ENCODE measurements at regions not wholly inside any gene's neighbourhood (a gene's known extent, or its start where the extent isn't known, plus 50 kb on each side); places are given as distances from the start of the nearest gene placed in this dataset.
"Not testable (repeated sequence)": the region's sequence is repeated elsewhere in the genome, so short reads cannot be mapped to it uniquely, and the experiment has no call there.

GRCh38 chr7:45311597-45311996 is 154.0 kb downstream of the RAMP3 start:
- Histone ChIP-seq H3K9me3 (ENCODE audit: low read length) (no peaks in the 10 kb centered on the region), H3K27me3 (ENCODE audit: insufficient read depth, low read depth, low read length) (no peaks in the 10 kb centered on the region), H3K79me2 (replicated peaks; ENCODE audit: insufficient read depth, low read length) (no peaks in the 10 kb centered on the region), H3K4me2 (ENCODE audit: low read length) (no peak overlapping the region), H2AFZ (ENCODE audit: low read depth, low read length) (no peak overlapping the region), H3K4me3 (ENCODE audit: low read length) (no peak overlapping the region), H3F3A (ENCODE audit: insufficient read depth, low read length, poor library complexity, severe bottlenecking) (no peaks in the 10 kb centered on the region), H3K9ac (ENCODE audit: low read length) (no peak overlapping the region), H3K36me3 (ENCODE audit: insufficient read depth, low read length) (no peaks in the 10 kb centered on the region), H3K9me2 (ENCODE audit: insufficient read depth, low read length) (no peaks in the 10 kb centered on the region), H3K27ac (ENCODE audit: low read length) (no peak overlapping the region), H4K20me1 (ENCODE audit: insufficient read depth) (no peaks in the 10 kb centered on the region)
- TF ChIP-seq, protein P1, sequence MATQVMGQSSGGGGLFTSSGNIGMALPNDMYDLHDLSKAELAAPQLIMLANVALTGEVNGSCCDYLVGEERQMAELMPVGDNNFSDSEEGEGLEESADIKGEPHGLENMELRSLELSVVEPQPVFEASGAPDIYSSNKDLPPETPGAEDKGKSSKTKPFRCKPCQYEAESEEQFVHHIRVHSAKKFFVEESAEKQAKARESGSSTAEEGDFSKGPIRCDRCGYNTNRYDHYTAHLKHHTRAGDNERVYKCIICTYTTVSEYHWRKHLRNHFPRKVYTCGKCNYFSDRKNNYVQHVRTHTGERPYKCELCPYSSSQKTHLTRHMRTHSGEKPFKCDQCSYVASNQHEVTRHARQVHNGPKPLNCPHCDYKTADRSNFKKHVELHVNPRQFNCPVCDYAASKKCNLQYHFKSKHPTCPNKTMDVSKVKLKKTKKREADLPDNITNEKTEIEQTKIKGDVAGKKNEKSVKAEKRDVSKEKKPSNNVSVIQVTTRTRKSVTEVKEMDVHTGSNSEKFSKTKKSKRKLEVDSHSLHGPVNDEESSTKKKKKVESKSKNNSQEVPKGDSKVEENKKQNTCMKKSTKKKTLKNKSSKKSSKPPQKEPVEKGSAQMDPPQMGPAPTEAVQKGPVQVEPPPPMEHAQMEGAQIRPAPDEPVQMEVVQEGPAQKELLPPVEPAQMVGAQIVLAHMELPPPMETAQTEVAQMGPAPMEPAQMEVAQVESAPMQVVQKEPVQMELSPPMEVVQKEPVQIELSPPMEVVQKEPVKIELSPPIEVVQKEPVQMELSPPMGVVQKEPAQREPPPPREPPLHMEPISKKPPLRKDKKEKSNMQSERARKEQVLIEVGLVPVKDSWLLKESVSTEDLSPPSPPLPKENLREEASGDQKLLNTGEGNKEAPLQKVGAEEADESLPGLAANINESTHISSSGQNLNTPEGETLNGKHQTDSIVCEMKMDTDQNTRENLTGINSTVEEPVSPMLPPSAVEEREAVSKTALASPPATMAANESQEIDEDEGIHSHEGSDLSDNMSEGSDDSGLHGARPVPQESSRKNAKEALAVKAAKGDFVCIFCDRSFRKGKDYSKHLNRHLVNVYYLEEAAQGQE (IDR thresholded peaks at IDR 0.05; ENCODE audit: borderline replicate concordance) = no peak

DNA sequence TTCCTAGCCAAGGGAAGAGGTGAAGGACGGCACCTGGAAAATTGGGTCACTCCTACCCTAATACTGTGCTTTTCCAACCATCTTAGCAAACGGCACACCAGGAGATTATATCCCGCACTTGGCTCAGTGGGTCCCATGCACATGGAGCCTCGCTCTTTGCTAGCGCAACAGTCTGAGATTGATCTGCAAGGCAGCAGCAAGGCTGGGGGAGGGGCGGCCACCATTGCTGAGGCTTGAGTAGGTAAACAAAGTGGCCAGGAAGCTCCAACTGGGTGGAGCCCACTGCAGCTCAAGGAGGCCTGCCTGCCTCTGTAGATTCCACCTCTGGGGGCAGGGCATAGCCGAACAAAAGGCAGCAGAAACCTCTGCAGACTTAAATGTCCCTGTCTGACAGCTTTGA is 157.9 kb downstream of the RAMP3 start:
- H3K9ac ChIP-seq (ENCODE audit: low read length); H3K79me2 ChIP-seq (replicated peaks; ENCODE audit: insufficient read depth, low read length); H3K4me2 ChIP-seq (ENCODE audit: low read length); H3K27ac ChIP-seq (ENCODE audit: low read length); H3K9me3 ChIP-seq (ENCODE audit: low read length); H3K27me3 ChIP-seq (ENCODE audit: insufficient read depth, low read depth, low read length); H2AFZ ChIP-seq (ENCODE audit: low read depth, low read length); H3K36me3 ChIP-seq (ENCODE audit: insufficient read depth, low read length); H3F3A ChIP-seq (ENCODE audit: insufficient read depth, low read length, poor library complexity, severe bottlenecking); H3K4me3 ChIP-seq (ENCODE audit: low read length); H4K20me1 ChIP-seq (ENCODE audit: insufficient read depth); H3K9me2 ChIP-seq (ENCODE audit: insufficient read depth, low read length): not testable (repeated sequence)

DNA sequence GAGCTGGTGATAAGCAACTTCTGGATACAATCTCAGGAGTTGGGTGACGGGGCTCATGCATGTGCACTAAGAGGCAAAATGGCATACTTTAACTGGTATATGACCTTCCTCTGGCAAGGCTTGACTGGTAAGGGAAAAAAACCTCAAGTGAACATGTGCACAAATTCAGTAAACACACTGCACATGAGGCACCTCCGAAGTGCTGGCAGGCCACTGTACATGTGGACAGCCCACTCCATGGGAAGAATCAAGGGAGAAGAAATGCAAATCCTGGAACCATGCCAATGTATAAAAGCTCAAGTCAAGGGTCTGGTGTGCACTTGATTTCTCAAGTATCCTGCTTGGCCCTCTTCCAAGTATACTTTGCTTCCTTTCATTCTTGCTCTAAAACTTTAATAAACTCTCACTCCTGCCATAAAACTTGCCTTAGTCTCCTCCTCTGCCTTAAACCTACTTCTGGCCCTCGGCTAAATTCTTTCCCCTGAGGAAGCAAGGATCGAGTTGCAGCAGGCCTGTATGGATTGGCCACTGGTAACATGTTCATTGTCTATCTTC is 167.2 kb downstream of the RAMP3 start:
- no peaks in the 10 kb centered on the region for H3K9me2 ChIP-seq (ENCODE audit: insufficient read depth, low read length)
- H4K20me1 ChIP-seq (ENCODE audit: insufficient read depth) = no peaks in the 10 kb centered on the region
- H3K9ac ChIP-seq (ENCODE audit: low read length) = no peak overlapping the region
- no peaks in the 10 kb centered on the region for H3K79me2 ChIP-seq (replicated peaks; ENCODE audit: insufficient read depth, low read length)
- no peaks in the 10 kb centered on the region for H3K27me3 ChIP-seq (ENCODE audit: insufficient read depth, low read depth, low read length)
- H3K4me2 ChIP-seq (ENCODE audit: low read length) = no peak overlapping the region
- no peaks in the 10 kb centered on the region for H3K36me3 ChIP-seq (ENCODE audit: insufficient read depth, low read length)
- no peaks in the 10 kb centered on the region for H3F3A ChIP-seq (ENCODE audit: insufficient read depth, low read length, poor library complexity, severe bottlenecking)
- no peaks in the 10 kb centered on the region for H3K9me3 ChIP-seq (ENCODE audit: low read length)
- TF ChIP-seq TAF1 (IDR thresholded peaks at IDR 0.05; ENCODE audit: low read depth) (no peak), EP300 (conservative IDR thresholded peaks at IDR 0.05; ENCODE audit: poor library complexity, severe bottlenecking) (no peak), RAD21 (conservative IDR thresholded peaks at IDR 0.05) (no peak), SMC3 (conservative IDR thresholded peaks at IDR 0.05; ENCODE audit: poor library complexity) (no peak), EZH2 (IDR thresholded peaks at IDR 0.05; ENCODE audit: borderline replicate concordance, insufficient read depth, low read length, poor library complexity, severe bottlenecking) (no peak), CTCF (IDR thresholded peaks at IDR 0.05; ENCODE audit: poor library complexity, severe bottlenecking) (no peak), POLR2AphosphoS5 (IDR thresholded peaks at IDR 0.05) (no peak), MXI1 (conservative IDR thresholded peaks at IDR 0.05; ENCODE audit: poor library complexity, severe bottlenecking) (no peak)
- TF ChIP-seq, protein P1 (IDR thresholded peaks at IDR 0.05; ENCODE audit: borderline replicate concordance) = no peak
- H2AFZ ChIP-seq (ENCODE audit: low read depth, low read length) = no peak overlapping the region
- no peak overlapping the region for H3K27ac ChIP-seq (ENCODE audit: low read length)
- H3K4me3 ChIP-seq (ENCODE audit: low read length) = no peak overlapping the region

Data from neural cell (in vitro differentiated cells).